HepG2 (cell line): ENCODE measurements at regions not wholly inside any gene's neighbourhood (a gene's known extent, or its start where the extent isn't known, plus 50 kb on each side); places are given as distances from the start of the nearest gene placed in this dataset.

ENCODE experiments used
- ATAC-seq: fragments of 200-7000 bp; cut with Tn5 transposase; 3 replicates; pipeline ENCODE4 v1.9.1; 2020; ENCODE audit warnings: mild to moderate bottlenecking, moderate library complexity
- BruUV-seq: library from RNA; stranded (reverse); fragments of 400-500 nt; replicated peaks from 2 replicates; lab custom pipeline; 2021; lab: Mats Ljungman, UMichigan
- CTCF ChIA-PET: fragments of 300-600 bp; formaldehyde crosslinking; extraction: SDS; loops from one replicate; lab custom pipeline; 2021; ENCODE audit warnings: low total read pairs, inconsistent platforms, low intra/inter-chr PET ratio; lab: Yijun Ruan, JAX
- POLR2A ChIA-PET: fragments of 350-600 bp; sonication (Branson Sonifier 250); formaldehyde crosslinking; loops from one replicate; lab custom pipeline; 2020; ENCODE audit warnings: antibody characterized with exemption, inconsistent platforms; lab: Yijun Ruan, JAX
- DNase-seq: peaks from one replicate; pipeline ENCODE4 v3.0.0-alpha.2; 2015; ENCODE audit warnings: low spot score
- FAIRE-seq: peaks from 3 replicates; lab custom pipeline; 2011; peaks lifted over from hg19 to GRCh38; lab: Jason Lieb, UNC
- H2AFZ ChIP-seq: one replicate; pipeline ENCODE4 v1.6.1; 2011; ENCODE audit warnings: low read length, inconsistent platforms
- H3K27ac ChIP-seq: fragments of 300-600 bp; 3 replicates; pipeline ENCODE4 v1.8.0; 2011; ENCODE audit warnings: mixed run types, mild to moderate bottlenecking, mixed read lengths, low read length, inconsistent platforms; ENCODE audit not compliant: insufficient read depth; ENCODE audit errors: extremely low read length
- H3K27me3 ChIP-seq, 2 experiments: fragments of 200-600 bp in 1 of 2; 2 replicates in 1 of 2; 3 replicates in 1 of 2; pipeline versions ENCODE4 v1.6.0 to v1.8.0; 2011; ENCODE audit warnings: low read length in 2 of 2, mild to moderate bottlenecking in 2 of 2, moderate library complexity in 2 of 2, inconsistent platforms in 1 of 2; ENCODE audit not compliant: insufficient read depth in 2 of 2, control insufficient read depth in 1 of 2
- H3K36me3 ChIP-seq, 2 experiments: fragments of 200-600 bp in 1 of 2; replicated peaks in 1 of 2; 2 replicates in 1 of 2; 3 replicates in 1 of 2; pipeline versions ENCODE4 v1.5.1 to v1.8.0; 2011; ENCODE audit warnings: low read length in 2 of 2, inconsistent platforms in 1 of 2; ENCODE audit not compliant: insufficient read depth in 2 of 2, control insufficient read depth in 1 of 2
- H3K4me1 ChIP-seq: 2 replicates; pipeline ENCODE4 v1.5.1; 2012; ENCODE audit warnings: low read length, inconsistent platforms; ENCODE audit not compliant: insufficient read depth
- H3K4me2 ChIP-seq: 2 replicates; pipeline ENCODE4 v1.6.0; 2011; ENCODE audit warnings: low read depth, low read length, inconsistent platforms
- H3K4me3 ChIP-seq, 3 experiments: fragments of 200-600 bp in 1 of 3; sonication (generic), shearing (Covaris generic) in 1 of 3; replicated peaks in 1 of 3; 2 replicates each; pipeline ENCODE4 v1.5.1; 2011 to 2016; ENCODE audit warnings: low read length in 3 of 3, inconsistent platforms in 2 of 3, low read depth in 2 of 3, mild to moderate bottlenecking in 2 of 3, control low read depth in 1 of 3, mixed read lengths in 1 of 3; ENCODE audit not compliant: insufficient read depth in 1 of 3
- H3K79me2 ChIP-seq: one replicate; pipeline ENCODE4 v1.6.1; 2011; ENCODE audit warnings: low read length, inconsistent platforms; ENCODE audit not compliant: insufficient read depth
- H3K9ac ChIP-seq: 2 replicates; pipeline ENCODE4 v1.6.0; 2011; ENCODE audit warnings: mild to moderate bottlenecking, low read depth, low read length, inconsistent platforms; ENCODE audit not compliant: insufficient read depth
- H3K9me3 ChIP-seq: 2 replicates; pipeline ENCODE4 v1.5.1; 2012; ENCODE audit warnings: mild to moderate bottlenecking, low read length
- H4K20me1 ChIP-seq: 2 replicates; pipeline ENCODE4 v1.6.0; 2011; ENCODE audit warnings: inconsistent platforms, mild to moderate bottlenecking, low read length, moderate library complexity; ENCODE audit not compliant: insufficient read depth
- CHCHD3 ChIP-seq: sonication (generic); formaldehyde crosslinking; IDR thresholded peaks from 2 replicates; pipeline ENCODE4 v1.8.0; 2022; ENCODE audit warnings: mild to moderate bottlenecking, missing genetic modification reagents, moderate library complexity
- GABPA ChIP-seq, 2 experiments: IDR thresholded peaks; 2 replicates each; pipeline ENCODE4 v1.6.1; 2011 to 2016; ENCODE audit warnings: low read depth in 2 of 2, low read length in 1 of 2, missing biosample characterization in 1 of 2, missing genetic modification characterization in 1 of 2
- JUND ChIP-seq: sonication (generic); formaldehyde crosslinking; IDR thresholded peaks from 2 replicates; pipeline ENCODE4 v1.8.0; 2022; ENCODE audit warnings: mild to moderate bottlenecking, missing genetic modification reagents
- MAX ChIP-seq: IDR thresholded peaks from 2 replicates; pipeline ENCODE4 v1.6.1; 2012; ENCODE audit warnings: inconsistent platforms
- NCOA5 ChIP-seq: sonication (generic); formaldehyde crosslinking; IDR thresholded peaks from 2 replicates; pipeline ENCODE4 v1.4.0; 2020; ENCODE audit warnings: missing genetic modification reagents
- PAXIP1 ChIP-seq: sonication (generic); formaldehyde crosslinking; conservative IDR thresholded peaks from 2 replicates; pipeline ENCODE4 v1.4.0; 2020; ENCODE audit warnings: mild to moderate bottlenecking, missing genetic modification reagents, moderate library complexity
- TBP ChIP-seq: sonication (generic); formaldehyde crosslinking; IDR thresholded peaks from 2 replicates; pipeline ENCODE4 v1.5.0; 2020; ENCODE audit warnings: missing genetic modification reagents
- TEAD2 ChIP-seq: sonication (generic); formaldehyde crosslinking; IDR thresholded peaks from 2 replicates; pipeline ENCODE4 v1.9.0; 2021; ENCODE audit warnings: missing genetic modification reagents
- WGBS: methylation state at CpG from one replicate; pipeline ENCODE4 v1.1.6; 2017; ENCODE audit warnings: low lambda C conversion rate; 5-methylcytosine and 5-hydroxymethylcytosine counted together
- in situ Hi-C: cut with HindIII; loops from 2 replicates; pipeline ENCODE4 v1.10.0; 2017; ENCODE audit warnings: low pct_unique_long_range_greater_than_20kb; ENCODE audit not compliant: extremely low pct_ligation_motif_present
- intact Hi-C: fragments of 100-400 bp; cut with micrococcal nuclease; formaldehyde crosslinking; loops from one replicate; pipeline ENCODE4 v1.10.0; 2022; ENCODE audit not compliant: unreplicated experiment
- TF ChIP-seq, protein P1 (sequence below): sonication (generic); formaldehyde crosslinking; IDR thresholded peaks from 2 replicates; pipeline ENCODE4 v1.4.0; 2020; ENCODE audit warnings: mild to moderate bottlenecking, missing genetic modification reagents
- TF ChIP-seq, protein P2 (sequence below): sonication (generic); formaldehyde crosslinking; IDR thresholded peaks from 2 replicates; pipeline ENCODE4 v1.4.0; 2020; ENCODE audit warnings: missing genetic modification reagents
- TF ChIP-seq, protein P3 (sequence below): sonication (generic); formaldehyde crosslinking; IDR thresholded peaks from 2 replicates; pipeline ENCODE4 v1.4.0; 2020; ENCODE audit warnings: low read depth, mild to moderate bottlenecking, missing genetic modification reagents
- TF ChIP-seq, protein P4 (sequence below): sonication (generic); formaldehyde crosslinking; IDR thresholded peaks from 2 replicates; pipeline ENCODE4 v1.5.0; 2020; ENCODE audit warnings: mild to moderate bottlenecking, missing genetic modification reagents

GRCh38 chr19:30673336-30673735, 301.2 kb downstream of the ZNF536 start:
- no peak for ATAC-seq
- no TSS peak for BruUV-seq
- POLR2A ChIA-PET: no interaction called here
- no peak overlapping the region for H3K4me2 ChIP-seq
- no peak overlapping the region for H3K27ac ChIP-seq
- intact Hi-C loops (no loop called here), in situ Hi-C loops (loop anchor here (10.0 to 25.0 kb wide), 3 partner anchors 936 to 1891 kb away; no protein-coding TSS in a partner anchor)
- H4K20me1 ChIP-seq: no peaks in the 10 kb centered on the region
- H2AFZ ChIP-seq: no peak overlapping the region
- H3K4me3 ChIP-seq: no peak overlapping the region
- peaks cover 14% of the 10 kb centered on the region for H3K4me1 ChIP-seq
- H3K27me3 ChIP-seq: peaks cover 0 to 3% of the 10 kb centered on the region in 2 experiments; a peak in 2 of 5 replicates
- H3K9me3 ChIP-seq: no peaks in the 10 kb centered on the region
- no peaks in the 10 kb centered on the region for H3K36me3 ChIP-seq
- no peak overlapping the region for H3K9ac ChIP-seq
- DNase-seq: no peak
- no peak for FAIRE-seq
- CTCF ChIA-PET: no interaction called here
- WGBS: 33% methylated on average over 8 of the region's 8 CpGs
- no peaks in the 10 kb centered on the region for H3K79me2 ChIP-seq
- TF ChIP-seq, protein P1, sequence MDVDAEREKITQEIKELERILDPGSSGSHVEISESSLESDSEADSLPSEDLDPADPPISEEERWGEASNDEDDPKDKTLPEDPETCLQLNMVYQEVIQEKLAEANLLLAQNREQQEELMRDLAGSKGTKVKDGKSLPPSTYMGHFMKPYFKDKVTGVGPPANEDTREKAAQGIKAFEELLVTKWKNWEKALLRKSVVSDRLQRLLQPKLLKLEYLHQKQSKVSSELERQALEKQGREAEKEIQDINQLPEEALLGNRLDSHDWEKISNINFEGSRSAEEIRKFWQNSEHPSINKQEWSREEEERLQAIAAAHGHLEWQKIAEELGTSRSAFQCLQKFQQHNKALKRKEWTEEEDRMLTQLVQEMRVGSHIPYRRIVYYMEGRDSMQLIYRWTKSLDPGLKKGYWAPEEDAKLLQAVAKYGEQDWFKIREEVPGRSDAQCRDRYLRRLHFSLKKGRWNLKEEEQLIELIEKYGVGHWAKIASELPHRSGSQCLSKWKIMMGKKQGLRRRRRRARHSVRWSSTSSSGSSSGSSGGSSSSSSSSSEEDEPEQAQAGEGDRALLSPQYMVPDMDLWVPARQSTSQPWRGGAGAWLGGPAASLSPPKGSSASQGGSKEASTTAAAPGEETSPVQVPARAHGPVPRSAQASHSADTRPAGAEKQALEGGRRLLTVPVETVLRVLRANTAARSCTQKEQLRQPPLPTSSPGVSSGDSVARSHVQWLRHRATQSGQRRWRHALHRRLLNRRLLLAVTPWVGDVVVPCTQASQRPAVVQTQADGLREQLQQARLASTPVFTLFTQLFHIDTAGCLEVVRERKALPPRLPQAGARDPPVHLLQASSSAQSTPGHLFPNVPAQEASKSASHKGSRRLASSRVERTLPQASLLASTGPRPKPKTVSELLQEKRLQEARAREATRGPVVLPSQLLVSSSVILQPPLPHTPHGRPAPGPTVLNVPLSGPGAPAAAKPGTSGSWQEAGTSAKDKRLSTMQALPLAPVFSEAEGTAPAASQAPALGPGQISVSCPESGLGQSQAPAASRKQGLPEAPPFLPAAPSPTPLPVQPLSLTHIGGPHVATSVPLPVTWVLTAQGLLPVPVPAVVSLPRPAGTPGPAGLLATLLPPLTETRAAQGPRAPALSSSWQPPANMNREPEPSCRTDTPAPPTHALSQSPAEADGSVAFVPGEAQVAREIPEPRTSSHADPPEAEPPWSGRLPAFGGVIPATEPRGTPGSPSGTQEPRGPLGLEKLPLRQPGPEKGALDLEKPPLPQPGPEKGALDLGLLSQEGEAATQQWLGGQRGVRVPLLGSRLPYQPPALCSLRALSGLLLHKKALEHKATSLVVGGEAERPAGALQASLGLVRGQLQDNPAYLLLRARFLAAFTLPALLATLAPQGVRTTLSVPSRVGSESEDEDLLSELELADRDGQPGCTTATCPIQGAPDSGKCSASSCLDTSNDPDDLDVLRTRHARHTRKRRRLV (CRISPR knock-in tag): no peak
- TF ChIP-seq JUND (CRISPR knock-in tag): no peak
- no peak for TF ChIP-seq TEAD2
- TF ChIP-seq TBP: no peak
- TF ChIP-seq MAX: no peak
- no peak for TF ChIP-seq NCOA5 (CRISPR knock-in tag)
- TF ChIP-seq, protein P2, sequence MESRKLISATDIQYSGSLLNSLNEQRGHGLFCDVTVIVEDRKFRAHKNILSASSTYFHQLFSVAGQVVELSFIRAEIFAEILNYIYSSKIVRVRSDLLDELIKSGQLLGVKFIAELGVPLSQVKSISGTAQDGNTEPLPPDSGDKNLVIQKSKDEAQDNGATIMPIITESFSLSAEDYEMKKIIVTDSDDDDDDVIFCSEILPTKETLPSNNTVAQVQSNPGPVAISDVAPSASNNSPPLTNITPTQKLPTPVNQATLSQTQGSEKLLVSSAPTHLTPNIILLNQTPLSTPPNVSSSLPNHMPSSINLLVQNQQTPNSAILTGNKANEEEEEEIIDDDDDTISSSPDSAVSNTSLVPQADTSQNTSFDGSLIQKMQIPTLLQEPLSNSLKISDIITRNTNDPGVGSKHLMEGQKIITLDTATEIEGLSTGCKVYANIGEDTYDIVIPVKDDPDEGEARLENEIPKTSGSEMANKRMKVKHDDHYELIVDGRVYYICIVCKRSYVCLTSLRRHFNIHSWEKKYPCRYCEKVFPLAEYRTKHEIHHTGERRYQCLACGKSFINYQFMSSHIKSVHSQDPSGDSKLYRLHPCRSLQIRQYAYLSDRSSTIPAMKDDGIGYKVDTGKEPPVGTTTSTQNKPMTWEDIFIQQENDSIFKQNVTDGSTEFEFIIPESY (CRISPR knock-in tag): no peak
- TF ChIP-seq, protein P3, sequence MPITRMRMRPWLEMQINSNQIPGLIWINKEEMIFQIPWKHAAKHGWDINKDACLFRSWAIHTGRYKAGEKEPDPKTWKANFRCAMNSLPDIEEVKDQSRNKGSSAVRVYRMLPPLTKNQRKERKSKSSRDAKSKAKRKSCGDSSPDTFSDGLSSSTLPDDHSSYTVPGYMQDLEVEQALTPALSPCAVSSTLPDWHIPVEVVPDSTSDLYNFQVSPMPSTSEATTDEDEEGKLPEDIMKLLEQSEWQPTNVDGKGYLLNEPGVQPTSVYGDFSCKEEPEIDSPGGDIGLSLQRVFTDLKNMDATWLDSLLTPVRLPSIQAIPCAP (CRISPR knock-in tag): no peak
- no peak for TF ChIP-seq CHCHD3
- TF ChIP-seq, protein P4, sequence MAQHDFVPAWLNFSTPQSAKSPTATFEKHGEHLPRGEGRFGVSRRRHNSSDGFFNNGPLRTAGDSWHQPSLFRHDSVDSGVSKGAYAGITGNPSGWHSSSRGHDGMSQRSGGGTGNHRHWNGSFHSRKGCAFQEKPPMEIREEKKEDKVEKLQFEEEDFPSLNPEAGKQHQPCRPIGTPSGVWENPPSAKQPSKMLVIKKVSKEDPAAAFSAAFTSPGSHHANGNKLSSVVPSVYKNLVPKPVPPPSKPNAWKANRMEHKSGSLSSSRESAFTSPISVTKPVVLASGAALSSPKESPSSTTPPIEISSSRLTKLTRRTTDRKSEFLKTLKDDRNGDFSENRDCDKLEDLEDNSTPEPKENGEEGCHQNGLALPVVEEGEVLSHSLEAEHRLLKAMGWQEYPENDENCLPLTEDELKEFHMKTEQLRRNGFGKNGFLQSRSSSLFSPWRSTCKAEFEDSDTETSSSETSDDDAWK (CRISPR knock-in tag): no peak
- no peak for TF ChIP-seq GABPA (IDR thresholded peaks at IDR 0.05; ENCODE audit: low read depth, low read length)
- TF ChIP-seq GABPA (CRISPR knock-in tag; IDR thresholded peaks at IDR 0.05; ENCODE audit: low read depth): no peak
- no peak for TF ChIP-seq PAXIP1 (CRISPR knock-in tag)
